GM23338 (cell line): ENCODE measurements at regions not wholly inside any gene's neighbourhood (a gene's known extent, or its start where the extent isn't known, plus 50 kb on each side); places are given as distances from the start of the nearest gene placed in this dataset.

Experiments used
- CREB1 ChIP-seq: fragments of 250-450 bp; sonication (Bioruptor Pico); IDR thresholded peaks from 2 replicates; pipeline ENCODE4 v1.5.0; 2020; ENCODE audit warnings: low read depth, mild to moderate bottlenecking, moderate library complexity
- CTCF ChIP-seq, 2 experiments: fragments of 200-600 bp in 1 of 2; sonication (generic) in 1 of 2; conservative IDR thresholded peaks; 2 replicates each; pipeline versions ENCODE4 v1.5.1 to v1.6.1; 2016 to 2017; ENCODE audit warnings: antibody characterized with exemption in 2 of 2, low read depth in 2 of 2, mild to moderate bottlenecking in 2 of 2, moderate library complexity in 1 of 2
- EZH2 ChIP-seq: fragments of 200-600 bp; sonication (generic); IDR thresholded peaks from one replicate; pipeline ENCODE4 v1.8.0; 2017; ENCODE audit warnings: antibody characterized with exemption, mild to moderate bottlenecking, low read depth; ENCODE audit not compliant: unreplicated experiment
- EZH2phosphoT487 ChIP-seq: fragments of 200-600 bp; sonication (generic); IDR thresholded peaks from one replicate; pipeline ENCODE4 v1.8.1; 2018; ENCODE audit warnings: antibody characterized with exemption; ENCODE audit not compliant: unreplicated experiment
- POLR2AphosphoS5 ChIP-seq: IDR thresholded peaks from 2 replicates; pipeline ENCODE4 v1.6.1; 2016; ENCODE audit warnings: antibody characterized with exemption, low read depth
- ZNF462 ChIP-seq: fragments of 250-450 bp; sonication (Bioruptor Pico); IDR thresholded peaks from 2 replicates; pipeline ENCODE4 v1.5.0; 2020; ENCODE audit warnings: mild to moderate bottlenecking, moderate library complexity

- no peak for TF ChIP-seq CTCF (conservative IDR thresholded peaks at IDR 0.05; ENCODE audit: low read depth in 2 of 2)
- TF ChIP-seq EZH2: no peak
- no peak for TF ChIP-seq POLR2AphosphoS5
- TF ChIP-seq ZNF462: no peak
- no peak for TF ChIP-seq EZH2phosphoT487
- no peak for TF ChIP-seq CREB1 (CRISPR knock-in tag)
These were observed 144.6 kb upstream of the RMP24 start for GRCh38 chr18:35827903-35828275.
